SK-N-SH (cell line): ENCODE measurements at regions not wholly inside any gene's neighbourhood (a gene's known extent, or its start where the extent isn't known, plus 50 kb on each side); places are given as distances from the start of the nearest gene placed in this dataset.

Experiments used
- CTCF ChIA-PET: fragments of 300-600, 350-600 bp; formaldehyde crosslinking; extraction: SDS; loops from one replicate; lab custom pipeline; 2021; lab: Yijun Ruan, JAX
- POLR2A ChIA-PET: fragments of 350-600 bp; sonication (Branson Sonifier 250); formaldehyde crosslinking; extraction: SDS; loops from one replicate; lab custom pipeline; 2020; ENCODE audit warnings: antibody characterized with exemption, inconsistent platforms; lab: Yijun Ruan, JAX
- DNase-seq: peaks from one replicate; pipeline ENCODE4 v3.0.0; 2012
- H2AFZ ChIP-seq: fragments of 200-600 bp; sonication (generic); 2 replicates; pipeline ENCODE4 v1.8.1; 2016; ENCODE audit warnings: antibody characterized with exemption, mild to moderate bottlenecking, low read depth
- H3F3A ChIP-seq: fragments of 200-600 bp; sonication (generic); replicated peaks from 2 replicates; pipeline ENCODE3; 2016; ENCODE audit warnings: antibody characterized with exemption, mild to moderate bottlenecking; ENCODE audit not compliant: insufficient read depth
- H3K27ac ChIP-seq, 2 experiments: fragments of 200-500 bp in 1 of 2; fragments of 200-600 bp in 1 of 2; sonication (Bioruptor generic) in 1 of 2; sonication (generic), shearing (Covaris generic) in 1 of 2; 2 replicates each; pipeline versions ENCODE4 v1.5.1 to v1.6.1; 2014 to 2016; ENCODE audit warnings: low read depth in 2 of 2, inconsistent platforms in 1 of 2, low read length in 1 of 2, mild to moderate bottlenecking in 1 of 2, mixed read lengths in 1 of 2
- H3K27me3 ChIP-seq: fragments of 200-600 bp; sonication (generic), shearing (Covaris generic); 2 replicates; pipeline ENCODE4 v1.6.1; 2016; ENCODE audit warnings: mixed run types; ENCODE audit not compliant: insufficient read depth
- H3K36me3 ChIP-seq, 2 experiments: fragments of 200-500 bp in 1 of 2; fragments of 200-600 bp in 1 of 2; sonication (Bioruptor generic) in 1 of 2; sonication (generic) in 1 of 2; replicated peaks in 1 of 2; 2 replicates each; pipeline versions ENCODE3 to v1.5.1; 2014 to 2016; ENCODE audit warnings: low read length in 1 of 2, mild to moderate bottlenecking in 1 of 2; ENCODE audit not compliant: insufficient read depth in 2 of 2, control insufficient read depth in 1 of 2
- H3K4me1 ChIP-seq, 2 experiments: fragments of 200-500 bp in 1 of 2; fragments of 200-600 bp in 1 of 2; sonication (Bioruptor generic) in 1 of 2; sonication (generic), shearing (Covaris generic) in 1 of 2; 2 replicates each; pipeline versions ENCODE4 v1.5.1 to v1.6.1; 2014 to 2016; ENCODE audit warnings: low read depth in 1 of 2, low read length in 1 of 2, mixed run types in 1 of 2; ENCODE audit not compliant: insufficient read depth in 2 of 2, control insufficient read depth in 1 of 2
- H3K4me2 ChIP-seq: fragments of 200-600 bp; sonication (generic), shearing (Covaris generic); 2 replicates; pipeline ENCODE4 v1.6.1; 2017; ENCODE audit warnings: mixed run types
- H3K4me3 ChIP-seq, 2 experiments: fragments of 200-500 bp in 1 of 2; fragments of 200-600 bp in 1 of 2; sonication (Bioruptor generic) in 1 of 2; sonication (generic), shearing (Covaris generic) in 1 of 2; 2 replicates each; pipeline versions ENCODE4 v1.5.1 to v1.8.1; 2014 to 2016; ENCODE audit warnings: low read depth in 2 of 2, inconsistent platforms in 1 of 2, low read length in 1 of 2, mild to moderate bottlenecking in 1 of 2, mixed read lengths in 1 of 2, moderate library complexity in 1 of 2
- H3K79me2 ChIP-seq: fragments of 200-600 bp; sonication (generic); 2 replicates; pipeline ENCODE4 v1.8.1; 2017; ENCODE audit warnings: mild to moderate bottlenecking; ENCODE audit not compliant: insufficient read depth
- H3K9ac ChIP-seq: fragments of 200-600 bp; sonication (generic); 2 replicates; pipeline ENCODE4 v1.6.1; 2017; ENCODE audit warnings: mixed run types
- H3K9me2 ChIP-seq: fragments of 200-600 bp; sonication (generic); 2 replicates; pipeline ENCODE4 v1.6.1; 2017; ENCODE audit warnings: mixed run types
- H3K9me3 ChIP-seq: fragments of 200-600 bp; sonication (generic); 2 replicates; pipeline ENCODE4 v1.6.1; 2017; ENCODE audit warnings: mixed run types, mild to moderate bottlenecking, moderate library complexity
- H4K20me1 ChIP-seq: fragments of 200-600 bp; sonication (generic); 2 replicates; pipeline ENCODE4 v1.6.1; 2017; ENCODE audit warnings: mild to moderate bottlenecking, mixed run types; ENCODE audit not compliant: insufficient read depth
- ELF1 ChIP-seq: IDR thresholded peaks from 2 replicates; pipeline ENCODE4 v1.4.0; 2012
- EZH2phosphoT487 ChIP-seq: fragments of 200-600 bp; sonication (generic); IDR thresholded peaks from 2 replicates; pipeline ENCODE4 v1.6.1; 2017; ENCODE audit warnings: low read depth, mixed run types, mild to moderate bottlenecking, antibody characterized with exemption, moderate library complexity, borderline replicate concordance
- FOSL2 ChIP-seq: IDR thresholded peaks from 2 replicates; pipeline ENCODE4 v1.4.0; 2012; ENCODE audit warnings: low read depth, mild to moderate bottlenecking, moderate library complexity, borderline replicate concordance
- FOXJ3 ChIP-seq: sonication (generic); formaldehyde crosslinking; IDR thresholded peaks from 2 replicates; pipeline ENCODE4 v1.5.1; 2020; ENCODE audit warnings: mild to moderate bottlenecking, missing genetic modification reagents
- FOXM1 ChIP-seq: IDR thresholded peaks from 2 replicates; pipeline ENCODE4 v1.4.0; 2012; ENCODE audit warnings: low read depth, mild to moderate bottlenecking
- GABPA ChIP-seq: IDR thresholded peaks from 2 replicates; pipeline ENCODE4 v1.4.0; 2012; ENCODE audit warnings: low read depth, mild to moderate bottlenecking
- GATA2 ChIP-seq: sonication (generic); formaldehyde crosslinking; IDR thresholded peaks from 2 replicates; pipeline ENCODE4 v1.5.0; 2020; ENCODE audit warnings: mild to moderate bottlenecking, missing genetic modification reagents
- JUND ChIP-seq: IDR thresholded peaks from 2 replicates; pipeline ENCODE4 v1.4.0; 2012
- MEF2A ChIP-seq: IDR thresholded peaks from 2 replicates; pipeline ENCODE4 v1.4.0; 2012; ENCODE audit warnings: low read depth, borderline replicate concordance
- MXI1 ChIP-seq: IDR thresholded peaks from 2 replicates; pipeline ENCODE4 v1.6.1; 2012; ENCODE audit warnings: mild to moderate bottlenecking, low read depth, low read length, improper control_type of control experiment
- NFIC ChIP-seq: IDR thresholded peaks from 2 replicates; pipeline ENCODE4 v1.4.0; 2012; ENCODE audit warnings: borderline replicate concordance
- NRF1 ChIP-seq: IDR thresholded peaks from 2 replicates; pipeline ENCODE4 v1.6.1; 2012; ENCODE audit warnings: low read depth, mild to moderate bottlenecking, low read length
- POLR2AphosphoS5 ChIP-seq: IDR thresholded peaks from 2 replicates; pipeline ENCODE4 v1.6.1; 2012; ENCODE audit warnings: low read depth, low read length
- RFX5 ChIP-seq: IDR thresholded peaks from 2 replicates; pipeline ENCODE4 v1.6.1; 2012; ENCODE audit warnings: mild to moderate bottlenecking, improper control_type of control experiment, low read length
- RXRA ChIP-seq: IDR thresholded peaks from 2 replicates; pipeline ENCODE4 v1.4.0; 2012; ENCODE audit warnings: low read depth, mild to moderate bottlenecking, borderline replicate concordance
- SIN3A ChIP-seq: IDR thresholded peaks from 2 replicates; pipeline ENCODE4 v1.6.1; 2012; ENCODE audit warnings: low read depth, mild to moderate bottlenecking, low read length, moderate library complexity, borderline replicate concordance
- SMC3 ChIP-seq: IDR thresholded peaks from 2 replicates; pipeline ENCODE4 v1.6.1; 2012; ENCODE audit warnings: low read depth, low read length, improper control_type of control experiment
- TAF1 ChIP-seq: IDR thresholded peaks from 2 replicates; pipeline ENCODE4 v1.6.1; 2012; ENCODE audit warnings: low read depth, mild to moderate bottlenecking, low read length, moderate library complexity, borderline replicate concordance
- TCF12 ChIP-seq: IDR thresholded peaks from 2 replicates; pipeline ENCODE4 v1.4.0; 2012
- WGBS: methylation state at CpG from one replicate; pipeline ENCODE4 v1.1.6; 2017; ENCODE audit warnings: low lambda C conversion rate; 5-methylcytosine and 5-hydroxymethylcytosine counted together
- TF ChIP-seq, protein P1 (sequence below): IDR thresholded peaks from 2 replicates; pipeline ENCODE4; 2012
- TF ChIP-seq, protein P2 (sequence below): fragments of 200-600 bp; sonication (generic); IDR thresholded peaks from 2 replicates; pipeline ENCODE4 v1.6.1; 2017; ENCODE audit warnings: antibody characterized with exemption, mild to moderate bottlenecking, moderate library complexity
- TF ChIP-seq, protein P3 (sequence below): fragments of 150-350 bp; IDR thresholded peaks from 2 replicates; pipeline ENCODE4 v1.6.1; 2017; ENCODE audit warnings: antibody characterized with exemption, low read length, low read depth, borderline replicate concordance
- TF ChIP-seq, protein P4 (sequence below): IDR thresholded peaks from 2 replicates; pipeline ENCODE4 v1.4.0; 2012; ENCODE audit warnings: low read depth, borderline replicate concordance

DNA sequence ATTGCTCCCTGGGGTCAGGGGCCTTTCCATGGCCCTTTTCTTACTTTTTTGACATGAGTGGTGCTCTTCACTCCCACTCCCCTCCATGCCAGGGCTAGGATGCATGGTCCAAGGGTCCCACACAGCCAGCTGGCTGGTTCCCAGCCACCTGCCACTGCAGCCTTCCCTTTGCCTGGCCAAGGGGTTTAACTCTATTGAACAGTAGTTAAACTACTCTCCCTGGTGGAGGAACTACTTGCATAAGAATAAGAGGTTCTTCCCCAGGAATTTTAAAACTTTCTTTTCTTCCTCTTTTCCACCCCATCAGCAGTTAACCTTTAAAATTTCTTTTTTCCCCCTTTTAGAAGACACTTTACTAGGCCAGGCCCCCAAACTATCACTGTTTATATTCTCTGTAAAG, 1532.8 kb upstream of the ACO1 start:
- Histone ChIP-seq H3K27me3 (no peaks in the 10 kb centered on the region), H3F3A (no peaks in the 10 kb centered on the region), H4K20me1 (no peaks in the 10 kb centered on the region), H2AFZ (no peak overlapping the region), H3K9me3 (no peaks in the 10 kb centered on the region), H3K4me2 (no peak overlapping the region), H3K36me3 (no peaks in the 10 kb centered on the region), H3K27ac (no peak overlapping the region), H3K4me3 (no peak overlapping the region), H3K79me2 (no peaks in the 10 kb centered on the region), H3K9me2 (no peaks in the 10 kb centered on the region), H3K9ac (no peak overlapping the region), H3K4me1 (no peaks in the 10 kb centered on the region)
- ChIA-PET CTCF (no interaction called here), POLR2A (no interaction called here)
- DNase-seq, result no peak
- TF ChIP-seq MEF2A, result no peak
- no peak for TF ChIP-seq JUND
- TF ChIP-seq GABPA, result no peak
- no peak for TF ChIP-seq RXRA
- TF ChIP-seq FOSL2, result no peak
- TF ChIP-seq ELF1, result no peak
- TF ChIP-seq NRF1, result no peak
- TF ChIP-seq GATA2 (CRISPR knock-in tag), result no peak
- TF ChIP-seq FOXJ3 (CRISPR knock-in tag), result no peak
- no peak for TF ChIP-seq SIN3A

DNA sequence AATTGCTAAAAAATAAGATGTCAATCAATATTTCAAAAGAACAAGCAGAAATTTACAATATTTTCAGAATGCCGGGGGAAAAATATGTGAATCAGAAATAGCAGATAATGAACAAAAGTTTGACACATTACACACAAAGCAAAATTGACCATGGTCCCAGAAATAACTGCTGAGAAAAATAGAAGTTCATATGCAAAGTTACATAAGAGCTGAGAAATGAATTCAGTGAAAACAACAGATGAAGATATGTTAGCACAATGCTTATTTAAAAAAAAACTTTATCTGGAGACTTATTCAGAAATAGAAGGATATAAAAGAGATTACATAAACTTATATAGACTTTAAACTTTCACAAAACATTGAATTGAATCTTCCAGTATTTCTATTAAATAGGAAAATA, 1483.7 kb upstream of the ACO1 start:
- no peaks in the 10 kb centered on the region for H3K27me3 ChIP-seq
- POLR2A ChIA-PET, result no interaction called here
- no peak overlapping the region for H3K4me2 ChIP-seq
- H3K4me1 ChIP-seq, result no peaks in the 10 kb centered on the region
- H3K9ac ChIP-seq, result no peak overlapping the region
- no peaks in the 10 kb centered on the region for H4K20me1 ChIP-seq
- no peaks in the 10 kb centered on the region for H3F3A ChIP-seq
- no peak overlapping the region for H2AFZ ChIP-seq
- no peak overlapping the region for H3K4me3 ChIP-seq
- no peak overlapping the region for H3K27ac ChIP-seq
- CTCF ChIA-PET, result interaction anchor here (1.1 kb wide), 1 partner anchor 12 kb away, joined by 3 read pairs; no protein-coding TSS in a partner anchor
- TF ChIP-seq NFIC (no peak), FOXM1 (no peak), TCF12 (no peak), MEF2A (no peak), MXI1 (no peak), SIN3A (no peak), RFX5 (no peak), GABPA (no peak), TAF1 (no peak), RXRA (no peak), JUND (no peak), POLR2AphosphoS5 (no peak), EZH2phosphoT487 (no peak), ELF1 (no peak), SMC3 (no peak)
- TF ChIP-seq, protein P1, sequence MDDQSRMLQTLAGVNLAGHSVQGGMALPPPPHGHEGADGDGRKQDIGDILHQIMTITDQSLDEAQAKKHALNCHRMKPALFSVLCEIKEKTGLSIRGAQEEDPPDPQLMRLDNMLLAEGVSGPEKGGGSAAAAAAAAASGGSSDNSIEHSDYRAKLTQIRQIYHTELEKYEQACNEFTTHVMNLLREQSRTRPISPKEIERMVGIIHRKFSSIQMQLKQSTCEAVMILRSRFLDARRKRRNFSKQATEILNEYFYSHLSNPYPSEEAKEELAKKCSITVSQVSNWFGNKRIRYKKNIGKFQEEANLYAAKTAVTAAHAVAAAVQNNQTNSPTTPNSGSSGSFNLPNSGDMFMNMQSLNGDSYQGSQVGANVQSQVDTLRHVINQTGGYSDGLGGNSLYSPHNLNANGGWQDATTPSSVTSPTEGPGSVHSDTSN, result no peak
- TF ChIP-seq, protein P2, sequence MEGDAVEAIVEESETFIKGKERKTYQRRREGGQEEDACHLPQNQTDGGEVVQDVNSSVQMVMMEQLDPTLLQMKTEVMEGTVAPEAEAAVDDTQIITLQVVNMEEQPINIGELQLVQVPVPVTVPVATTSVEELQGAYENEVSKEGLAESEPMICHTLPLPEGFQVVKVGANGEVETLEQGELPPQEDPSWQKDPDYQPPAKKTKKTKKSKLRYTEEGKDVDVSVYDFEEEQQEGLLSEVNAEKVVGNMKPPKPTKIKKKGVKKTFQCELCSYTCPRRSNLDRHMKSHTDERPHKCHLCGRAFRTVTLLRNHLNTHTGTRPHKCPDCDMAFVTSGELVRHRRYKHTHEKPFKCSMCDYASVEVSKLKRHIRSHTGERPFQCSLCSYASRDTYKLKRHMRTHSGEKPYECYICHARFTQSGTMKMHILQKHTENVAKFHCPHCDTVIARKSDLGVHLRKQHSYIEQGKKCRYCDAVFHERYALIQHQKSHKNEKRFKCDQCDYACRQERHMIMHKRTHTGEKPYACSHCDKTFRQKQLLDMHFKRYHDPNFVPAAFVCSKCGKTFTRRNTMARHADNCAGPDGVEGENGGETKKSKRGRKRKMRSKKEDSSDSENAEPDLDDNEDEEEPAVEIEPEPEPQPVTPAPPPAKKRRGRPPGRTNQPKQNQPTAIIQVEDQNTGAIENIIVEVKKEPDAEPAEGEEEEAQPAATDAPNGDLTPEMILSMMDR, result no peak
- TF ChIP-seq, protein P3, sequence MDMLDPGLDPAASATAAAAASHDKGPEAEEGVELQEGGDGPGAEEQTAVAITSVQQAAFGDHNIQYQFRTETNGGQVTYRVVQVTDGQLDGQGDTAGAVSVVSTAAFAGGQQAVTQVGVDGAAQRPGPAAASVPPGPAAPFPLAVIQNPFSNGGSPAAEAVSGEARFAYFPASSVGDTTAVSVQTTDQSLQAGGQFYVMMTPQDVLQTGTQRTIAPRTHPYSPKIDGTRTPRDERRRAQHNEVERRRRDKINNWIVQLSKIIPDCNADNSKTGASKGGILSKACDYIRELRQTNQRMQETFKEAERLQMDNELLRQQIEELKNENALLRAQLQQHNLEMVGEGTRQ, result no peak
- TF ChIP-seq, protein P4, sequence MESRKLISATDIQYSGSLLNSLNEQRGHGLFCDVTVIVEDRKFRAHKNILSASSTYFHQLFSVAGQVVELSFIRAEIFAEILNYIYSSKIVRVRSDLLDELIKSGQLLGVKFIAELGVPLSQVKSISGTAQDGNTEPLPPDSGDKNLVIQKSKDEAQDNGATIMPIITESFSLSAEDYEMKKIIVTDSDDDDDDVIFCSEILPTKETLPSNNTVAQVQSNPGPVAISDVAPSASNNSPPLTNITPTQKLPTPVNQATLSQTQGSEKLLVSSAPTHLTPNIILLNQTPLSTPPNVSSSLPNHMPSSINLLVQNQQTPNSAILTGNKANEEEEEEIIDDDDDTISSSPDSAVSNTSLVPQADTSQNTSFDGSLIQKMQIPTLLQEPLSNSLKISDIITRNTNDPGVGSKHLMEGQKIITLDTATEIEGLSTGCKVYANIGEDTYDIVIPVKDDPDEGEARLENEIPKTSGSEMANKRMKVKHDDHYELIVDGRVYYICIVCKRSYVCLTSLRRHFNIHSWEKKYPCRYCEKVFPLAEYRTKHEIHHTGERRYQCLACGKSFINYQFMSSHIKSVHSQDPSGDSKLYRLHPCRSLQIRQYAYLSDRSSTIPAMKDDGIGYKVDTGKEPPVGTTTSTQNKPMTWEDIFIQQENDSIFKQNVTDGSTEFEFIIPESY, result no peak
- H3K9me2 ChIP-seq, result no peaks in the 10 kb centered on the region; the same call in 1 of the 2 replicates
- DNase-seq, result no peak
- no peaks in the 10 kb centered on the region for H3K9me3 ChIP-seq
- WGBS, result 63% methylated on average over 1 of the region's 1 CpG
- no peaks in the 10 kb centered on the region for H3K79me2 ChIP-seq
- H3K36me3 ChIP-seq, result no peaks in the 10 kb centered on the region
